Suppressor macrophage (primary cell): ENCODE measurements at regions not wholly inside any gene's neighbourhood (a gene's known extent, or its start where the extent isn't known, plus 50 kb on each side); places are given as distances from the start of the nearest gene placed in this dataset.

Experiments used
- DNase-seq, 4 experiments: peaks; one replicate each; pipeline ENCODE4 v3.0.0-alpha.2; 2020 to 2022

DNA sequence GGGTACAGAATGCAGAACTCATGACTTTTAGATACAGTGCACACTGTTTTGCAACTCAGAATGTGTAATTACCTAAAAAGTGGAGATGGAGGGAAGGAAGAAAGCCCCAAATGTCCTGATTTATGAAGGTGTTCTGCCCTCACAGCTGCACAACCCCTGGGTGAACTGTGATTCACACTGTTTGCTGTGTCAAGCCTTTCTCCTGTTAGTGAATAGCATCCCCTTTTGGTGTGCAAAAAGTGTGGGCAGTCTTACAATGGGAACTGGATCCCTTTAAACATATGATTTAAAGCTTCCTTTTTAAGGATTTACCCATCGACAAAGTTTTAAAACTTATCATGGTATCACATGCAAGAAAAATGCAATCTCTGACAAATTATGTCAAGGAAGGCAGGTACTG is 633.4 kb upstream of the EPHA7 start:
- no peak for DNase-seq

DNA sequence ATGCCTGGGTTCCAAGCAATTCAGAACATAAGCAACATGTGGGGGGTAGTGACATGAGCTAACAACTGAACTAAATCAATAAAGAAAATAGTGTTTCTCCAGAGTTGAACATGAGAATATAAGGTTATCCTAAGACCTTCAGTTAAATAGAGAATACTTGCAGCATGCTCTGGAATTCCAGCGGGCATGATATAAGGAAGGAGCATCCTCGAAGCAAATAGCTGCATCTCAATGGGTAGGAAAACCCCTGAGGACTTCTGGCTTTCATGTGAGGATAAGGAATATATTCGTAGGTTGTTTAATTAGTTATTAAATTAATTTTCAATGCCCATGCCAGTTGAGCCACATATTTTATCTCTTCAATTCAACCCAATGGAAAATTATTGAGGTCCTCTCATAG is 631.2 kb upstream of the EPHA7 start:
- no peak for DNase-seq

GRCh38 chr6:94049001-94049400 is 629.6 kb upstream of the EPHA7 start:
- DNase-seq = no peak

GRCh38 chr6:94045099-94045829 is 625.9 kb upstream of the EPHA7 start:
- no peak for DNase-seq

DNA sequence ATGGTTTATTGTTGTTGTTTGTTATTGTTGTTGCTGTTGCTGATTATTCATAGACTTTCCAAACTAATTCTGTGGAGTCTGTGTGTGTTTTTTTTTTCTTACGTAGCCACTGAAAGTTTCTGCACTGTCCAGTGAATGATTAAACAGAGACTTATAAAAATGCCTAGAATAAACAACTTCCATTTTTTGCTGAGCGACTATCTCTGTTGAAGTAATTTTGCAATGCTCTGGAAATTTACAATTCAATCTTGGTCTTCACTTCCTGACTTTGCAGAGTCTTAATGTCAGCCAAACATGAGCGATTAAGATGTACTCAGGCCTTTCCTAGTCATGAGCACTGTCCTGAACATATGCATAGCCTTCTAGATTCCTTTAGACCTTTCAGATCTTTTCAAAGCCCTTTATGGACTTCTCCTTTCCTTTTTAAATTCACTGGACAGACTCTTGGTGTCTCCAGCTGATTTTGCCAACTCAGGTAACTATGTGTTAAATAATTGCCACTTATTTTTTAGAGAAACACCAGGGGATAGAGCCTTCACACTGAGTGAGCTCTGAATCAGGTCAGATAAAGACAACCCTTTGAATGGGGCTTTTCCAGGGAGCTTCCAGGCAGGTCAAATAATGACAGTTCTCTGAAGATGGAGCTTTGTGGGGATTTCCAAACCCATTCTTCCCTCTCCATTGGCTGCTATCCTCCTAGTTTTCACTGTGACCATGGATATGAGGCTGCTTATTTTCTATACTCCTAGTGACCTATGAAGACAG is 622.8 kb upstream of the EPHA7 start:
- no peak for DNase-seq

DNA sequence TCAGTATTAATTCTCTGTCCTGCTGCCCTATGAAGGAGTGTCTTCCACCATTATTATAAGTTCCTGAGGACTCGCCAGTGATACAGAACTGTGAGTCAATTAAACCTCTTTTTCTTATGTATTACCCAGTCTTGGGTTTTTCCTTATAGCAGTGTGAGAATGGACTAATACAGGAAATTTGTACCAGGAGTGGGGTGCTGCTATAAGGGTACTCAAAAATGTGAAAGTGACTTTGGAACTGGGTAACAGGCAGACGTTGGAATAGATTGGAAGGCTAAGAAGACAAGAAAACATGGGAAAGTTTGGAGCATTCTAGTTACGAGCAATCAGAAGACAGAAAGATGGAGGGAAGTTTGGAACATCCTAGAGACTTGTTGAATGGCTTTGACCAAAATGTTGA is 616.7 kb upstream of the EPHA7 start:
- no peak for DNase-seq

GRCh38 chr6:94027374-94027773 is 608.0 kb upstream of the EPHA7 start:
- no peak for DNase-seq

DNA sequence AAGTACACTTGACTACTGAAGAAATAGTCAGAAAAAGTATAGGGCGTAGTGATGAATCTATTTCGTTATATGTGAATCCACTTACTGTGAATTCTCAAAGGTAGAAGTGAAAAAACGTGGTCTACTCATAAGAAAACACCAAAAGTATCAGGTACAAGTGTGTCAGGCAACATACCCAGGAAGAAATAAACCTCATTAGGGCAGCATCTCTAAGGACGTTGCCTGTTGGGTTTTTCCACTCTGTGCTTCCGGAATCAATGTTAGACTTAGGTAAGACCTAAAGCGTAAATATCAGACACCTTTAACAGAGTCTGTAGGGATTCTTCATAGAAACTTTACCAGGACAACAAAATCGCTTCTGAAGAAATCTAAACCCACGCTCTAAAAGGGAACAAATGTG is 607.2 kb upstream of the EPHA7 start:
- no peak for DNase-seq

DNA sequence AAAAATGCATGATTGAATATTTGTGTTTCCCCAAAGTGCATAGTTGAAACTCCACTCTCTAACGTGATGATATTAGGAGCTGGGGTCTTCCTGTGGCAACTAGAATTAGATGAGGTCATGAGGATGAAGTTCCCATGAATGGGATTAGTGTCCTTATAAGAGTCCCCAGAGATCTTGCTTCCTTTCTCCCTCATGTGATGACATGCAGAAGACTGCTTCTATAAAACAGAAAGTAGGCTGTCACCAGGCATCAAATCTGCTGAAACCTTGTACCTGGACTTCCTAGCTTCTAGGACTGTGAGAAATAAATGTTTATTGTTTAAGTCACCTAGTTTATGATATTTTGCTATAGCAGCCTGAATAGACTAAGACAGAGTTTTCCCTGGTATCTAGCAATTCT is 586.5 kb upstream of the EPHA7 start:
- no peak for DNase-seq

DNA sequence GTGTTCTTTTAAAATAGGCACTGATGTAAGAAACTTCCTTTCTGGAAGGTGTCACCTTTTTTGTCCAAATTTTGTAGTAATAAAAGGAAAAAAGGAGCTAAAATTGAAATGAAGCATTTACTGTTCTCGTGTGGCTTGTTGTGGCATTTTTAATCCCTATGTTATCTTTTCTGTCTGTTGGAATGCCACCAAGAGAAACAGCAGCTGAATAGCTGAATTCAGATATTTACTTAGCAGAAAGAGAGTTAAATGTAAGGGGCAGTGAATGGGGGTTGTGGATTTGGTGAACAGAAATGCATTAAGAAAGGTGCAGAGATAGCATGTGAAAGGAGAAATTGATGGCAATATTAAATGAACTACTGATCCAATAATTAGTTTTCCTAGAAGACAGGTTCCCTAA is 573.6 kb upstream of the EPHA7 start:
- no peak for DNase-seq

DNA sequence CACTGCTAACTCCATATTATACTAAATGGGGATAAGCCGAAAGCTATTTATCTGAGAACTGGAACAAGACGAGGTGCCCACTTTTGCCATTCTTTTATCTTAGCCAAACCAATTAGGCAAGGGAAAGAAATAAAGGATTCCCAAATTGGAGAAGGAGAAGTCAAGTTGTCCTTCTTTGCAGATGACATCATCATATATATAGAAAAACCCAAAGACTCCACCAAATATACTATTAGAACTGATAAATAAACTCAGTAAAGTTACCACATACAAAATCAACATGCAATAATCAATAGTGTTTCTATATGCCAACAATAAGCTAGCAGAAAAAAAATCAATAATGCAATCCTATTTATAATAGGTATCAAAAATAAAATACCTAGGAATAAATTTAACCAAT is 570.3 kb upstream of the EPHA7 start:
- no peak for DNase-seq

GRCh38 chr6:93985953-93986352 is 566.6 kb upstream of the EPHA7 start:
- DNase-seq = no peak

- DNase-seq = no peak
These were observed 555.8 kb upstream of the EPHA7 start for GRCh38 chr6:93975159-93975558.

GRCh38 chr6:93974332-93974731 is 555.0 kb upstream of the EPHA7 start:
- DNase-seq = no peak

- DNase-seq = no peak
These were observed 553.4 kb upstream of the EPHA7 start for GRCh38 chr6:93972791-93973190.

DNA sequence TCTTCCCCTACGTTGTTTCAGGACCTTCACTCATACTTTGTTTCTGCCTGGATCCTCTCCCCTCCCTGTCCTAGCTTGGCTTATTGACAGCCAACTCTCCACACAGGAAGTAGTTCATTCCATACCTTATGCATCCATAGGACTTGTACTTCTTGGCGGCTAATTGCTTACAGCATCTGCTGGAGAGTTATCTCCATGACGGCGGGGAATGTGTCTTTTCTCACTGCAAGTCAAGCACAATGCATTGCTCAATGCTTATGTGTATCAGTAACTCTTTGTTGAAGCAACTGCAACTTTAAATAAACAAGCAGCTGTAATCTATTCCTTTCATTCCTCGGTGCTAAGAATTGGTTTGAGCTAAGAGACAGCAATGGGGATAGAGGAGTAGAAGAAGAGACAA is 551.3 kb upstream of the EPHA7 start:
- no peak for DNase-seq

GRCh38 chr6:93968126-93968525 is 548.8 kb upstream of the EPHA7 start:
- no peak for DNase-seq

- DNase-seq = no peak
These were observed 545.6 kb upstream of the EPHA7 start for GRCh38 chr6:93964926-93965325.

DNA sequence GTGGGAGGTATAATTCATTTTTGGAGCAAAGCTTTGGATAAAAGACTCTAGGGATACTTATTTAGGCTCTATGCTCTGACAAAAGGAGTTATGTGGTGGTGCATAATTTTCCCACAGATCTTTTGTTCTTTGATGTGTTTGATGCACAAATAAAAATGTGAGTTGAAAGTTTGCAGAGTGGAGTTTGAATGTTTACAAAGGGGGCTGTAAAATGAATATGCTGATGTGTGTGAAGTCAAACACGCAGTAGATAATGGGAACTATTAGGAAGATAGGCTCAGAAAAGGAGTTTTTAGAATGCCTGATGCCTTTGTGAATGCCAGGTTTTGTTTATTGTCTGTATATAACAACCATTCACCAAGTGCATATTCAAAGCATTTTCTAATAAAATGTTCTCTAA is 545.0 kb upstream of the EPHA7 start:
- no peak for DNase-seq

GRCh38 chr6:93962566-93962965 is 543.2 kb upstream of the EPHA7 start:
- peak; percentile 41 to 68 (median 50) for DNase-seq

- no peak for DNase-seq
These were observed 535.2 kb upstream of the EPHA7 start for GRCh38 chr6:93954584-93954983.

DNA sequence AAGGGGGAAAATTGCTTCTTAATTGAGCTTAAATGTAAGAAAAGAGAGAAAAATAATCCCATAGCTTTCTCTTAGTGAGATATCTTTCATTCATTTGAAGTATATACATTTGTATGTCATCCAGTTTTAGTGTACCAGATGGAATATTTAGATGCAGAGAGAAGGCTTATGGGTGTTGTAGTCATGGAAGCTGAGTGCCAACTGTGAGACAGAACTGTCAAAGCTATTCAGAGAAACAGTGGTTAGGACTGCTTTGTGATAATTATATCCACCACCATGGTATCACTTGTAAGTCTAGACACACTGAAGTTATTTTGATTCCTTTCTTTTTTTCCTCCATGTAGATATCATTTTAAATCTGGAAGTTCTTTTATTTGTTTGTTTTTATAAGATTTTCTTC is 524.3 kb upstream of the EPHA7 start:
- DNase-seq = no peak

- DNase-seq = no peak
These were observed 521.0 kb upstream of the EPHA7 start for GRCh38 chr6:93940381-93940780.

DNA sequence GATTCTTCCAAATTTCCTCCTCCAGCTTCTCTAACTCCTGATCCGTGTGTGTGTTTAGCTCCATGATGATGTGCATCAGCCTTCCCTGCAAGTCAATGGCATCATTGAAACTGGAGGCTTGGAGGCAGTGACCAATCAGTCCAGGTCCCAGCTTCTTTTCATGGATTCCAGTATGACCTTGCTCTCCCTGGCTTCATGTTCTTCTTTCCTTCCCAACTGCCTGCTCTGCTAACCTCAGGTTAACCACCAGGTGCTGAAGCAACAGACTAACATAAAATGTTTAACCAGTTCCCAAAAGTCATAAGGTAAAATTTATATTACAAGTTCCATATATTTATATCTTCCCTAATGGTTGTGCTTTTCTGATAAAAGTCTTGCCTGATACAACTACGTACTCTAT is 512.8 kb upstream of the EPHA7 start:
- no peak for DNase-seq

DNA sequence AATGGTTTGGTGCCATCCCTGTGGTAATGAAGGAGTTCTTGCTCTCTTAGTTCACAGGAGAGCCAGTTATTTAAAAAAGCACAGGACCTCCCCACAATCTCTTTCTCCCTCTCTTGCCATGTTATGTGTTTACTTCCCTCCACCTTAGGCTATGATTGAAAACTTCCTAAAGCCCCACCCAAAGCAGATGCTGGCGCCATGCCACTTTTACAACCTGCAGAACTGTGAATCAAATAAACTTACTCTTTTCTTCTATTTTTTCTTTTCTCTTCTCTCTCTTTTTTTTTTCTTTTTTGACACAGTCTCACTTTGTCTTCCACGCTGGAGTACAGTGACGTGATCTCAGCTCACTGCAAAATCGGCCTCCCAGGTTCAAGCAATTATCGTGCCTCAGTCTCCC is 508.4 kb upstream of the EPHA7 start:
- DNase-seq = no peak
